GM18907 (cell line): ENCODE measurements at regions not wholly inside any gene's neighbourhood (a gene's known extent, or its start where the extent isn't known, plus 50 kb on each side); places are given as distances from the start of the nearest gene placed in this dataset.
"Not testable (repeated sequence)": the region's sequence is repeated elsewhere in the genome, so short reads cannot be mapped to it uniquely, and the experiment has no call there.

Source experiments
- ATAC-seq: cut with Tn5 transposase; IDR thresholded peaks from one replicate; pipeline ENCODE4 v1.9.1; 2021; ENCODE audit warnings: mild to moderate bottlenecking, moderate library complexity; ENCODE audit not compliant: unreplicated experiment

DNA sequence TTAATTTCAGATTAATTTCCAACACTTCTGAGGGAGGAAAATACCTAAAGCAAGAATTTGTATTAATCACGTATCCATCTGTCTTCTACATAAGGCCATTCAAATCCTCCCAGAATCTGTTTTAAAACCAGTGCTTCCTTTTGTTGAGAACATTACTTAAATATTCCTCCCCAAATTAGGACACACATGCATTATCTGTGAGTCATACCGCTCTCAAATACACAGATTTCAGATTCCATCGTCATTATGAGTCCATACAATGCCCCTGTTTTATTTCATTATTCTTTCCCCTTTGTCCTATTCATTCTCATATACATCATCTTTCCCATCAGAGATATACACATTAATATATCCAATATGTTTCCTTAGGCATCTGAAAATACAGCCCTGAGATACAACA, 57.3 kb upstream of the PRSS12 start:
- ATAC-seq: no peak

DNA sequence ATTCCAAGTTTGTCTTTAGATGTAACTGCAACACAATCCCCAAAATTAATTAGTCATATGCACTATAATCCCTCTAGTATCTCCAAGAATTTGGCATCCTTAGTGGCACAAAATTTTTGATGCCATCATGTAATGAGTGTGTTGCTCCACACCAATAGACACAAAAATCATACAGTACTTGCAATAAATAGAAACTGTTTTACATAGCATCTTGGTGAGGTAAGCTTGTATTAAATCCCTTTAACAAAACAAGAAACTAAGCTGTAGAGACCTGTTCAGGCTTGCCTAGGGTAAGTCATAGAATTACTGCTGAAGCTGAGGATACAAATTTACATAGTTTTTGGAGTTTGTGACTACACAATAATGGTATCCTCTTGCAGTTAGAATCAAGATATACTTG, 64.5 kb upstream of the PRSS12 start:
- ATAC-seq: no peak

DNA sequence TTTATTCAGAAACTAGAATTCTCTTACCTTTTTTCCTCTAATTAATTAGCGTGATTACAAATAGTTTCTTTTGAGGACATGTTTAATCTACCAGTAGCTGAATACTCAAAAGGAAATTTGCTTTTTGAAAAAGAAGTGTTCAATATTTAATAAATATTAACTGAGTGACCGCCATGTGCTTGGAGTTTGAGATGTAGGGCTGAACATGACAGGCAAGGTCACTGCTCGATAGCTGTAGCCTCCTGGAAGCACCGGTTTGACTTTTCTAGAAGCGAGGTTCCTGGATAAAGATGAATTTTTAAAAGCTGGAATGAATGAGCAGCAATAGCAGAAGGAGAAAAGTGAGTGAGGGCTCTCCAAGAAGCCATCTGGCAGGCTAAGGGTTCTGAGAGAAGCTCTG, 65.0 kb upstream of the PRSS12 start:
- ATAC-seq: not testable (repeated sequence)

DNA sequence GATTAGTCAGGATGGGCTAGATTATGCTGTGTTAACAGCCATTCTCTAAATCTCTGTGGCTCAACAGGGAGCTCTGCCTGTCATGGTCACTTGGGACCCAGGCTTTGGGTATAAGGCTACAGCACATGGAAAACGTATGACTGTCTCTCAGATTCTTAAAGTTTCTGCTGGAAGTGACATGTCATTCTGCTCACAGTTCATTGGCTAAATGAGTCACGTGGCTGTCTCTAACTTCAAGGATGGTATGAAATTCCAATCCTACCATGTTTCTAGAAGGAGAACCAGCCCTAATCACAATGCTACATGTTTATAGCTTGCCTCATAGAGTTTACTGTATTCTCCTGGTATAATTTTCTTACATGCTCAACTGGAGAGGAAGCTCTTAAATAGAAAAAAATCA, 65.6 kb upstream of the PRSS12 start:
- not testable (repeated sequence) for ATAC-seq

DNA sequence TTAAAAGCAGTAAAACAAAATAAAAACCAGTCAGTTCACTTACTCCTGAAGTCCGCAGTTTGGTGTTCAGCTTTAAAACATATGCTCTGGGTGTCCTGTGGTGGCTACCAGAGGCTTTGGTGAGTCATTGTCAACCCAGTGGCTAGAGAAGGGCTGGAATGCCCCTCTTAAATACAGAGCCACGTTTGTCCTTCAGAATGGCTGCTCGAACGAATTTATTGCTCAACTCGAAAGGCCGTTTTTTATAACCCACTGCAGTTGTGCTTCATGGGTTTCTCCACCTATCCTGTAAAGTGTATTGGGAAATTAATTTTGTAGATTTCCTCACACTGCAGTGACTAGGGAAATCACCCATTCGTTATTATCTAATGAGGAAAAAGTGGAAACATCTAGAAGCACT, 66.8 kb upstream of the PRSS12 start:
- not testable (repeated sequence) for ATAC-seq

DNA sequence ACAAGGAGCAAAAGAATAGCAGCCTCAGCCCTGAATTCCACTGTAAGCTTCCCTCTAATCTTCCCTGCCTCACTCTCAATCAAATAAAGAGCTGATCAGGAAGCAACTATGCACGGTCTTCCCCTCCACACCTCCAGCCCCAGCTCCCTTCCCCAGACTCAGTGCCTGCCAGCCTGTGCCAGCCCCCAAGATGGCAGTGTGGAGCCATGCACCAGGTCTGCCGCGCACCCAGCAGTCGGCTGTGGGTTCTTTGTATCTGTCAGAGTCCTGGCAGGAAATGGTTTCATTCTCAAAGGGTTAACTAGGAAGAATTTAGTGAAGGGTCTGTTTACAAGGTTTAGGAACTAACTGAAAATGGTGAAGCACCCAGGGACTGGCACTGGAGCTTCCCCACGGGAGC, 71.3 kb upstream of the PRSS12 start:
- not testable (repeated sequence) for ATAC-seq

DNA sequence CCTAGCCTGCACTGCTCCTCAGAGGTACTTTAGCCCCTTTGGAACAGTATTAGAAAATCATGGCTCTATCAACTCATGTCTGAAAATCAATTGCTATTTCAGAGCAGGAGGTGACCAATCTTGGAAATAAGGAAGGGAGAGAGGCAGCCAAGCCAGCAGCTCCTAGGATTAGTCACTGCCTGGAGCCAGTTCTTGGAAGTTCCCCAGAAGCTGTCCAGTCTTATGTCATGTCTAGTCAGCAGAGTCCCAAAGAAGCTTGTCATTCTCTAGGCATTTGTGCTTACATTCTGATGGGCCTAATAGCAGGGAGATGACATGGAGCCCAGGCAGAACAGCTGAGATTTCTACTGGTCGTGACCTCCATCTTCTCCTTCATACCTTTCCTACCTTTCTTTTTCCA, 76.1 kb upstream of the PRSS12 start:
- ATAC-seq: not testable (repeated sequence)

DNA sequence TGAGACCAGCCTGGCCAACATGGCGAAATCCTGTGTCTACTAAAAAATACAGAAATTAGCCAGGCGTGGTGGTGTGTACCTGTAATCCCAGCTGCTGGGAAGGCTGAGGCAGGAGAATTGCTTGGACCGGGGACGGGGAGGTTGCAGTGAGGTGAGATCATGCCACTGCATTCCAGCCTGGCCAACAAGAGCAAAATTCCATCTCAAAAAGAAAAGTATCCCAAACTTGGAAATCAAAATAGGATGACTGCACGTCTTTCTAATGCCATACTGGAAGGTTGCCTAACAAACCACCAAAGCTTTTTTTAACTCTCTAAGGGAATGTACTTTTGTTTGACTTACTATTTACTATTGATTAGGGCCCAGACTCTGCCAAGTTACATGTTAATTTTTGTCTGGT, 79.6 kb upstream of the PRSS12 start:
- ATAC-seq: not testable (repeated sequence)

DNA sequence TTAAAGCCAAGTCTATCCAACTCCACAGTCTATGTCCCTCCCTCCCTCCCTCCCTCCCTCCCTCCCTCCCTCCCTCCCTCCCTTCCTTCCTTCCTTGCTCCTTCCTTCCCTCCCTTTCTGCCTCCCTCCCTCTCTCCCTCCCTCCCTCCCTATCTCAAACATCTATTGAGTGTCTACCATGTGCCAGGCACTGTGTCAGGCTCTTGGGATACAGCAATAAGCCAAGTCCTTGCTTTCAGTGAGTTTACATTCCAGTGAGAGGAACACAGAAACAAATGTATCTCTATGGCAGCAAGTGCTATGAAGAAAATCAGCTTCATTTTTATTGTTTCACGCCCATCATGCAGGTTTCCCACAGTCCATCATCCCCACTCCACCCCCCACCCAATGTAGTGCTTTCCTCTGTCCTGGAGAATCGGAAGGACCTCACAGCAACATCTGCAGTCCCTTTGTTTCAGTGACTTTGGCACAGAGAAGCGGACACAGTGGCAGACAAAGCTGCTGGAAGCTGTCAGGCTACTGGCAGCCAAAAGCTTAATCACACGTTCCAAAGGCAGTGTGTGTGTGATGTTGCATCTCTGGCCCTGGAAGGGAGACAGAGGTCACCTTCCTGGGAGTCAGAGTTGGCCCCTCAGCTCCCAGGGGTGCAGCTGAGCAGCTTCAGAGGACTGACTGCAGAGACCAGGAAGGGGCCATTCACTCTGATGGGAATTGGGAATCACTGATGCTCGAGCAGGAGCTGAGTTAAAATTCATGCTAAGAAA, 81.0 kb upstream of the PRSS12 start:
- ATAC-seq: not testable (repeated sequence)

DNA sequence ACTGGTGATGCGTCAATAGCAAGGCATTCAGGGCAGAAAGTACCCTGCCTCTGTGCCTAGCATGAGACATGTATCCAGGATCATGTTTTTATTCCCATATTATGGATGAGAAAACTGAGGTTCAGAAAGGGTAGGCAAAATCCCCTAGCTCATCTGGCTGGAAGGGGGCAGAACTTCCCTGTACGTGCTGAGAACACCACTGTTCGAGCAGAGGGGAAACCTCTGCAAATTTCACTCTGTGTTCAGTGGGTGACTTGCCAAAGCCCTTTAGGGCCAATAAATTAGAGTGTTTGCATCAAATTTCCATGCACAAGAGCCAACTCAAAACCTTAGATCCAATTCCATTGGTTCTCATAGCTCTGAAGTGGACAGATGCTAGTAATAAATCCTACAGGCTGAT, 82.6 kb upstream of the PRSS12 start:
- ATAC-seq: not testable (repeated sequence)

DNA sequence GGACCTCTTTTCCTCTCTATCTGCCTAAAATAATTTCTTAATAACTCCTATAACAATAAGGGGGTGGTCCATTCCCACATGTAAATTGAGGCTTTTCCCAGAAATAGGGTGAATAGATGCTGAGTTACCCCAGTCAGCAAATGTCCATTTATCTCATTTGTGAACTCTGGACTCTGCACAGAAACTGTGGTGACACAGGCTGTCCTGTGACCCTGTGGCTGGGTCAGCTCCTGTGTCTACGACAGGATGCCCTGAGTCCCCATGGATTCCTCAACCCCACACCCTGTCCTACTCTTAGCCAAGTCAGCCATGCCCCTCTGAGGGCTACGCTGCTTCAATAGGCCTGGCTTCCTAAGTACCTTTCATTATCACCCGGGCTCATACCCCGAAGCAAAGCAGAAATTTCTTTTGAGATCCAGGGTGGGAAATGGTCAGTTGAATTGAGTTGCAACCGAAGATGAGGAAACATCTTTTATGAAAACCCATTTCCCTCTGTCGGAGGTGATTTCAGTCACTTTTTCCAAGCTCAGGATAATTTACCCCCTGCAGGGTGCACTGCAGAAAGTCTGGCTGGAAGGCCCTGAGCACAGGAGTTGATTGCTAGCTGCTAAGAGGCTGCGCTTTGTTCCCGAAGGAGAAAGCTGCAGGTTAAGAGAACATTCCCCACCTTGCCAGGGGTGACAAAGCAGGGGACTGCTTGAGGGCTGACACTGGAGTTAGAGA, 89.5 kb upstream of the PRSS12 start:
- ATAC-seq: not testable (repeated sequence)

DNA sequence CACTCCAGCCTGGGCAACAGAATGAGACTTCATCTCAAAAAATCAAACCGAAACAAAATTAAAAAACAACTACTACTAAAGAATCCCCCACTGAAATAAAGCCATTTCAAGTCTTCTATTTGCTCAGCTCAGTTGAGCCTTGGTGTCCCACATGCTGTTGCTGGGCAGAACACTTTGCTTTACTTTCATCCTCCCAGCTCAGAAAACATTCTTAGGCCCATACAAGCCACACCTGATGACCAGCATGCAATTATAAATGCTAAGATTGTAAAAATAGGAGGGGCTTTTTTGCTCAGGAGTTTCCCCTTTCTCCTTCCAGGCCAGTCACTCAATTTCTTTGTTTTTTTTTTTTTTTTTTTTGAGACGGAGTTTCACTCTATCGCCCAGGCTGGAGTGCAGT, 94.6 kb upstream of the PRSS12 start:
- ATAC-seq: not testable (repeated sequence)

DNA sequence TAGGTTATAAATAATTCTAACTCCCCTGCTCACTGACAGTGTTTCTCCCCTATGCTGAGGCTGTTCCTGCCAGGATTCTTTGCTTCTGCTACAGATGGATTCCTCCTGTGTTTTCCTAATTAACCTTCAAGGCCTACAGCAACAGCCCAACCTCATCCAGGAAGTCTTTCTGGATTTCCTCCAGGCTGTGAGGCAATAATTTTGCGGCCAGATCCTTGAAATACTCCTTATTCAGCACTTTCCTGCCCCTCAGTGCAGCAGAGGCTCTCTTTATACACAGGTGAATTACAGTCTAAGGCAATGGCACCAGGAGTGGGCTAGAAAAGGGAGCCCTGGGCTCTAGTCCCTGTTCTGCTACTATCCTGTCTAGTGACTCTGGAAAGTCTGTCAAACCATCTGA, 102.1 kb upstream of the PRSS12 start:
- not testable (repeated sequence) for ATAC-seq

DNA sequence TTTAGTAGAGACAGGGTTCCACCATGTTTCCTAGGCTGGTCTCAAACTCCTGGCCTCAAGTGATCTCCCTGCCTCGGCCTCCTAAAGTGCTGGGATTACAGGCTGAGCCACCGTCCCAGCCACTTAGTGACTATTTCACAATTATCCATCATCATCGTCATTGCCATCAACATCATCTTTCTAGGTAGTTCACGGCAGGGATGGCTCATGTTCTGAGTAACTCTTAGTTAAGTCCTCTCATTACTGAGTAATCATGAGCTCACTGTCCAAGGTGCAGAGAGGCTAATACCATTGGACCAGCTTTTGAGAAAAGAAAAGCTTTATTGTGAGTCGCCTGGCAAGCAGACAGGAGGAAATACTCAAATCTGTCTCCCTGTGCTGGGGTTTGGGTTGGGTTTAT, 108.6 kb upstream of the PRSS12 start:
- ATAC-seq: not testable (repeated sequence)

DNA sequence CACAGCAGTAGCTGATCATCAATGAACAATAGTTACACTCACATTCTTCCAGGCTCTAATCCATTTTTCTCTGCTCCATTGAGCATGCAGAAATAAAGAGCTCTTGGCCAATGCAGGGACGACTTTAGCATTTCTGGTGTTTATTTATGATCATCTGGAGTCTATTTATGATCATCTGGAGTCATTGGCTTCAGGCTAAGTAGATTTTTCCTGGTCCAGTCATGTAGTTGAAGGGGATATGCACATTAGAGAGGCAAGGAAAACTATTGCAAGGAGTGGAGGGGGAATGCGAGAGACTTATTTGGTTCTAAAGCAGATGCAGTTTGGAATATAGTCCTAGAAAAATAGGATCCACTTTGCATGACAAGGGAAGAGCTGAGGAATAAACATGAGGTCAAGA, 113.0 kb upstream of the PRSS12 start:
- ATAC-seq: not testable (repeated sequence)

DNA sequence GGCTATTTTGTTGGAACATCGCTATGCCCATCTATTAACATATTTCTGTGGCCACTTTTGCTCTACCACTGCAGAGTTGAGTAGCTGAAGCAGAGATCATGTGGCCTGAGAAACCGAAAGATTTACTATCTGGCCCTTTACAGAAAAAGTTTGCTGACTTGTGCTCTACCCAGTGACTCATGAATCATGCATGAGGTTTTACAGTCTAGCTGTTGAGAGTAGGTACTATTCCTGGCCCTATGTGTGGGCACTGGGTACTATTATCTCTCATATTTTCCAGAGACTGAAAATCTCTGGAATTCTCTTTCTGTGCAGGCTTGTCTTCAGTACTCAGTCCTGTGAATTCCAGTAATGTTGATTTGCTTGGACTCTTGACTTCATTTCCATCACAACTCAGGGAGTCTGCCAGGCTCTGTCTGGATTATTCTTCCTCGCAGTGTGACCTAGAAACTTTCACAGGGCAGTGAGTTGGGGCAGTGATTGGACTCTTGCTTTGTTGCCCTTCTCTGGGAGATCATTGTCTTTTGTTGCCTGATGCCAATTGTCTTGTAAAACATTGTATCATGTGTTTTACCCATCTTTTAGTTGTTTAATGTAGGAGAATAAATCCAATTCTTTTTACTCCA, 121.3 kb upstream of the PRSS12 start:
- not testable (repeated sequence) for ATAC-seq

DNA sequence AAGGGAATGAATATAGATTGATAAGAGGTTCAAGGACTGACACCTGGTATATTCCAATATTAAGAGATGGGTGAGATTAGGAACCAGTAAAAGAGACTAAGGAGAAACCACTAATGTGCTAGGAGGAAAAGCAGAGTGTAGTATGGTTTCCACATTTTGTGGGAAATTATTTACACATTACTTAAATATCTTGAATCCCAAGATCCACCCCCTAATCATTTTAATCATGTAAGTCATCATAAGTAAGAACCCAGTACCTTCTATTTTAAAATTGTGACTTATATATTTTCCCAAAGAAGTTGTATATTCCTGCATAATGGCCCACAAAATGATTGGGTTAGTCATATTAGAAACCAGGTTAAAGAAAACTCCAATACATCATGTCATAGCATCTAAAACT, 122.0 kb upstream of the PRSS12 start:
- not testable (repeated sequence) for ATAC-seq

DNA sequence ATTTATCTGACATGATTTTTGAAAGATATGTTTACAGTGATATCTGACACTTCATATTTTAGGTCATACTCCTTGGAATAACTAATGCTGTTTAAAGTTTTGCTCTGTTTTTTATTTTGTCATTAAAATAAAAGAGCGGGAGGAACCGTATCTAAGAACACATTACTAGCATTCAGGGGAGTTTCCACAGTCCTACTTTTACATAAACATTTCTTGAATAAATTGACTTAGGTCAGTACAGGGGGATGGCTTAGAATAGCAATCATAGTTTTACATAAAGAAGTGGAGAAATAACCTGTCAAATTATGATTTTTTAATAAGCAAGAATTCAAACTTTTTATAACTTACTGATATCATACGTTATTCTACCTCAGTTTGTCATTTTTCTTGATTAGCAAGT, 123.1 kb upstream of the PRSS12 start:
- not testable (repeated sequence) for ATAC-seq

DNA sequence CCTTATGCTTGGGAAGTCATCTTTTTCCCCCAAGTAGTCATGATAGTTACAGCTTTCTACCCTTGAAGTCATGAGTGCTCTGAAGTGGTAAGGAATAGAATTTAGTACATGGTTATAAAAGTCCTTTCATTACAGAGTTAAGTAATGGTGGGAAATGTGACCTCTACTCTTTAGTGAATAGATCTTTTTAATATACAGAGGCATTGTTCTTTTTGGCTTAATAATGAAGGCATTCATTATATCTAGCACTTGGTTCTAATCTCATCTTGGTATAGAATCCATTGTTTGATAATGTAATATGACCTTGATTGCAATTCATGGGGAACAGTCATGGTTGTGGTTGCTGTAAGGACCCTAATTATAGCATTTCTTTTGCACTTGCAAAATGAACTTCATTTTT, 125.0 kb upstream of the PRSS12 start:
- not testable (repeated sequence) for ATAC-seq

DNA sequence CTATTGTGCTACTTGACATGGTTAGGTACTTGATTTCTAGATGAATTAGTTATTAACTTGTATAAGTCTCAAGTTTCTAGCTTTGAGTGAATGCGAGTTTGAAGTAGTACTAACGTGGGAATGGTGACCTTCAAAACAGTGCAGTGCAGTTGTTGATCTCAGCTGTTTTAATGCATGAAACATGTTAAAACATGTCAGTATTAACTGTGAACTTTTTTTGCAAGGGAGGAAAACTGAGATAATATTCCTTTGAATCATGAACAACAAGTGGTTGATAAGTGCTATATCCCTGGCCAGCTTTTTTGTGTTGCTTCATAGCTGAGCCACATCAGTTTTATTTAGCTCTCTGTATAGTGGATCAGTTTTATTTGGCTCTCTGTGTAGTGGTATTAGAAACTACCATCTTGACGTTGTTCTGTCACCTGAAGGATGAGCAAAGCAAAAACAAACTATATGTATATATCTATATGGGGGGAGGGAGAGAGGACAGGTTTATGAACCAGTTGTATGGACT, 133.1 kb upstream of the PRSS12 start:
- not testable (repeated sequence) for ATAC-seq

DNA sequence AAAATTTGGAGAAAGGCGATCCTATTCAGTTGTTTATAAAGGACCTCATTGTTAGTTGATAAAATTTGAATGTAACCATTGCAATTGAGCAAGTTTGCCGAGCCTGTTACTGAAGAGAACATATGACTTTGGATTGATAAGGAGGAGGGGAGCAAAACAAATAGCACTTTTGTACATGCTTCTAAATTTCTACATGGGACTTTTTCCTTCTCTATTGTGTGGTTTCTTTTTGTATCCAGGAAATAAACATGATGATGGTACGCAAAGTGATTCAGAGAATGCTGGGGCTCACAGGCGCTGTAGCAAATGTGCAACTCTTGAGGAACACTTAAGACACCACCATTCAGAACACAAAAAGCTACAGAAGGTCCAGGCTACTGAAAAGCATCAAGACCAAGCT, 140.2 kb upstream of the PRSS12 start:
- ATAC-seq: not testable (repeated sequence)

DNA sequence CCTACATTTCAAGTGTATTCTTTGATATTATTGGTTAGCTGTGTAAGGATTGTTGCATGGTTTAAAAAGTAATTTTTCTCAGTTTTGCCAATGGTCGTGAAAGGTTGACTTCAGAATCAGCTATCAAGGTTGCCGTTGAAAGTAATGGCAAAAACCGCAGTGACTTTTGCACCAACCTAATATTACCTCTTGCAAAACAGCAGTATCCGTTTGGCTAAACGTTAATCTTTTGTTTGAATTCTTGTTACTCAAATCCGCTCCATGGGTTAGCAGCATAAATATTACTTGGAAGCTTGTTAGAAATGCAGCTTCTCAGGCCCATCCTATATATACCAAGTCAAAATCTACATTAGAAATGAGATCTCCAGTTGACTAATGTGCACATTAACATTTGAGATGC, 141.6 kb upstream of the PRSS12 start:
- not testable (repeated sequence) for ATAC-seq
